Heart left ventricle (tissue), 16 donors: ENCODE measurements at regions not wholly inside any gene's neighbourhood (a gene's known extent, or its start where the extent isn't known, plus 50 kb on each side); places are given as distances from the start of the nearest gene placed in this dataset.

Experiments used
- ATAC-seq, 4 donors: fragments of 200-7000 bp; cut with Tn5 transposase; one replicate each; pipeline ENCODE4 v1.9.1; 2020 to 2022; ENCODE audit warnings: moderate library complexity in 4 of 4, mild to moderate bottlenecking in 3 of 4, moderate number of reproducible peaks in 1 of 4
- DNase-seq, 5 donors: peaks; one replicate each; pipeline ENCODE4 v3.0.0-alpha.2; 2020
- H3K27ac ChIP-seq, 12 donors: fragments of 200-600 bp; sonication (generic) in 4 of 12; one replicate each; pipeline versions ENCODE4 v1.5.0 to v1.8.0; 2016 to 2022; ENCODE audit warnings: mild to moderate bottlenecking in 2 of 12
- H3K27me3 ChIP-seq, 9 donors: fragments of 200-600 bp; sonication (generic) in 2 of 9; one replicate each; pipeline versions ENCODE4 v1.5.1 to v1.8.0; 2016 to 2022; ENCODE audit warnings: mild to moderate bottlenecking in 3 of 9
- H3K36me3 ChIP-seq, 9 donors: fragments of 200-600 bp; sonication (generic) in 2 of 9; one replicate each; pipeline versions ENCODE4 v1.5.0 to v1.8.0; 2018 to 2022; ENCODE audit warnings: mild to moderate bottlenecking in 2 of 9
- H3K4me1 ChIP-seq, 12 donors: fragments of 200-600 bp; sonication (generic) in 4 of 12; one replicate each; pipeline versions ENCODE4 v1.5.0 to v1.8.0; 2016 to 2022; ENCODE audit warnings: mild to moderate bottlenecking in 3 of 12
- H3K4me3 ChIP-seq, 12 donors: fragments of 200-600 bp; sonication (generic) in 4 of 12; one replicate each; pipeline versions ENCODE4 v1.5.0 to v1.8.0; 2017 to 2022; ENCODE audit warnings: mild to moderate bottlenecking in 9 of 12, moderate library complexity in 4 of 12
- H3K9me3 ChIP-seq, 12 donors: fragments of 200-600 bp; sonication (generic) in 4 of 12; one replicate each; pipeline versions ENCODE4 v1.5.0 to v1.8.0; 2016 to 2022; ENCODE audit warnings: mild to moderate bottlenecking in 1 of 12
- POLR2A ChIP-seq, 2 donors: fragments of 450-650 bp; IDR thresholded peaks; one replicate each; pipeline ENCODE4 v1.6.1; 2017; ENCODE audit warnings: antibody characterized with exemption in 2 of 2, mild to moderate bottlenecking in 2 of 2, moderate library complexity in 2 of 2
- WGBS, 4 donors: extraction: QIAGEN DNeasy Blood & Tissue Kit in 2 of 4; methylation state at CpG; one replicate each; pipeline versions ENCODE4 v1.1.5 to v1.1.7; 2013 to 2018; 5-methylcytosine and 5-hydroxymethylcytosine counted together
- intact Hi-C, 10 donors: fragments of 100-400 bp; cut with DNase I; formaldehyde crosslinking; loops; one replicate each; pipeline versions ENCODE4 v1.11.1 to v1.14.2; 2022
- TF ChIP-seq, protein P1 (sequence below), 12 donors: fragments of 200-600 bp; sonication (generic) in 4 of 12; IDR thresholded peaks; one replicate each; pipeline versions ENCODE4 v1.5.0 to v1.8.0; 2018 to 2022; ENCODE audit warnings: antibody characterized with exemption in 12 of 12, mild to moderate bottlenecking in 5 of 12
- donor health status: ischemic (EF 13 %, LVEDD 7.1; RV severe dilation, severe dysfunction).
- donor health status: healthy with polysubstance abuse.
- donor health status: DM: no; HTN: yes; CAD: no.
- donor health status: DM: no; HTN: no; CAD: no.
- donor health status: ischemic (EF 25% LVEDD 6.9; RV normal size, moderate dysfunction).
- donor health status: ischemic (EF 25% LVEDD 5.7; RV mildly dilated, moderate dysfunction).
- donor health status: healthy.
- donor health status: DM: yes; HTN: yes; CAD: no.
- donor health status: ischemic (EF 35%, LVEDD 5.7; RV mildly dilated, moderate dysfunction).
- donor health status: nonischemic (EF 11% LVEDD 7.7; RV severe dilation, severe dysfunction).
- donor health status: DM: yes; HTN: yes; CAD: no.
- donor health status: PGD.
- donor health status: ischemic (EF 29% LVEDD 5.4; RV normal size, mild dysfunction).
- donor health status: nonischemic (EF 23%, LVEDD 6.1; RV moderate dilation, normal function).

DNA sequence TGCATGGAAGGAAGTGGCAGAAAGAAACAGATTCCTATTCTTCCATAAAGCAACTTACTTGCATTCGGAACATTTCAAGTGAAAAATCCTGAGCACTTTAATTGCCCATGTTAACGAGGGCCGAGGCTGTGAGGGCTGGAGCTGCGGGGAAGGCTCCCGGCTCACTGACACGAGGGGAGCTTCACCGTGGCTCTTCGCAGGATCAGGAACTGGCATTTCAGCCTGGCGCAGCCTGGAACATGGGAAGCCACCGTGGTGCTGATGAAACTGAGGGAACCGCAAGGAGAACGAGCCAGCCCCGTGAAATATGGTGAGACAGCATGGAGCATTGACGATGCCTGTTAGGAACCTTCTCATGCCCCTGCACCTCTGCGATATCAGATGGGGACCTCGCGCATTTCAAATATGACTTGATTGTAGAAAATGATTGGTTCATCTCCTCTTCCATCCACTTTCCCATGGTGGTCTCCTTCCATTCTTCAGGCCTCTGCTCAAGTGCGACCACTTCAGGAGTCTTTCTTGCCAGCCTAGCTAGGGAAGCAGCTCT lies 236.9 kb downstream of the TBXT start:
- H3K4me3 ChIP-seq, result no peak overlapping the region
- H3K4me1 ChIP-seq, result no peaks in the 10 kb centered on the region
- H3K27me3 ChIP-seq, result peaks cover 0 to 3% (median 0%) of the 10 kb centered on the region in 9 donors
- intact Hi-C loops, result no loop called here
- no peaks in the 10 kb centered on the region for H3K36me3 ChIP-seq
- no peak overlapping the region for H3K27ac ChIP-seq
- ATAC-seq, result no peak
- H3K9me3 ChIP-seq, result no peaks in the 10 kb centered on the region
- 91 to 94% (median 93%) methylated on average over 18 of the region's 18 CpGs for WGBS, 4 donors
- TF ChIP-seq POLR2A (IDR thresholded peaks at IDR 0.05), result no peak
- TF ChIP-seq, protein P1, sequence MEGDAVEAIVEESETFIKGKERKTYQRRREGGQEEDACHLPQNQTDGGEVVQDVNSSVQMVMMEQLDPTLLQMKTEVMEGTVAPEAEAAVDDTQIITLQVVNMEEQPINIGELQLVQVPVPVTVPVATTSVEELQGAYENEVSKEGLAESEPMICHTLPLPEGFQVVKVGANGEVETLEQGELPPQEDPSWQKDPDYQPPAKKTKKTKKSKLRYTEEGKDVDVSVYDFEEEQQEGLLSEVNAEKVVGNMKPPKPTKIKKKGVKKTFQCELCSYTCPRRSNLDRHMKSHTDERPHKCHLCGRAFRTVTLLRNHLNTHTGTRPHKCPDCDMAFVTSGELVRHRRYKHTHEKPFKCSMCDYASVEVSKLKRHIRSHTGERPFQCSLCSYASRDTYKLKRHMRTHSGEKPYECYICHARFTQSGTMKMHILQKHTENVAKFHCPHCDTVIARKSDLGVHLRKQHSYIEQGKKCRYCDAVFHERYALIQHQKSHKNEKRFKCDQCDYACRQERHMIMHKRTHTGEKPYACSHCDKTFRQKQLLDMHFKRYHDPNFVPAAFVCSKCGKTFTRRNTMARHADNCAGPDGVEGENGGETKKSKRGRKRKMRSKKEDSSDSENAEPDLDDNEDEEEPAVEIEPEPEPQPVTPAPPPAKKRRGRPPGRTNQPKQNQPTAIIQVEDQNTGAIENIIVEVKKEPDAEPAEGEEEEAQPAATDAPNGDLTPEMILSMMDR (IDR thresholded peaks at IDR 0.05), result no peak
- DNase-seq, result no peak

DNA sequence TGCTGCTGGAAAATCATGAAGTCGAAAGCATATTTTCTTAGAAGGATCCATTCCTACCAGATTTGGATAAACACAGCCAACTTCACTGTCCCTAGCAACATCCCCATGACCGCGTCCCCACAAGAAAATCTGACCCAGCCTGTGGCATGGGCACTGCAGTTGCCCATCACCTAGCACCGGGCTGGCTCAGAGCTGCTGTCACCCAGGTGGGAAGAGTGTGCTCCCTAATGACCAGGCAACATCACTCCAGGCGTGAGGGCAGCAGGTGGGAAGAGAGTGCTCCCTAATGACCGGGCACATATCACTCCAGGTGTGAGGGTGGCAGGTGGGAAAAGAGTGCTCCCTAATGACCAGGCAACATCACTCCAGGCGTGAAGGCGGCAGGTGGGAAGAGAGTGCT lies 238.0 kb downstream of the TBXT start:
- Histone ChIP-seq H3K27me3 (peaks cover 0 to 3% (median 0%) of the 10 kb centered on the region in 9 donors), H3K36me3 (no peaks in the 10 kb centered on the region), H3K9me3 (no peaks in the 10 kb centered on the region), H3K4me1 (no peaks in the 10 kb centered on the region), H3K4me3 (no peak overlapping the region), H3K27ac (no peak overlapping the region)
- 85 to 95% (median 89%) methylated on average over 8 of the region's 8 CpGs for WGBS, 4 donors
- TF ChIP-seq, protein P1 (IDR thresholded peaks at IDR 0.05), result no peak
- no peak for TF ChIP-seq POLR2A (IDR thresholded peaks at IDR 0.05)
- ATAC-seq (no peak), DNase-seq (no peak)
- intact Hi-C loops, result no loop called here

DNA sequence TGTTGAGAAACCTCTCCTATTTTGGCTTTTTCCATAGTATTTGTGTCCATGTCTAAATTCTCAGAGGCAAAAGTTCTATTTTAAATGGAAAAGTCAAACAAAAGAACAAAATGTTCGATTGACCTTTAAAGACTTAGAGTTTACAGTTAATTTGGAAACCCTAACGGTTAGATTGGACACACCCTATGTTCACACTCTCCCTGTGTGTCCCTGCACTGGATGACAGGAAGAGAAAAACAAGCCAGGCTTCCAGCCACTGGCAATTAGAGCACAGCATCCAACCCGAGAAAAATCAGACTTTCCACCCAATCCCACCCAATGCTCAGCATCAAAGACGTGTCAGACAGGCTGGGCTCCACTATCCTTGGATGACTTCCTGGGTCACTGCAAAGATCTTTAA lies 241.3 kb downstream of the TBXT start:
- Histone ChIP-seq H3K4me1 (no peaks in the 10 kb centered on the region), H3K27ac (no peak overlapping the region), H3K36me3 (no peaks in the 10 kb centered on the region), H3K4me3 (no peak overlapping the region), H3K9me3 (no peaks in the 10 kb centered on the region), H3K27me3 (peaks cover 0 to 5% (median 0%) of the 10 kb centered on the region in 9 donors)
- 41 to 52% (median 49%) methylated on average over 4 of the region's 4 CpGs for WGBS, 4 donors
- TF ChIP-seq, protein P1 (IDR thresholded peaks at IDR 0.05), result no peak
- TF ChIP-seq POLR2A (IDR thresholded peaks at IDR 0.05), result no peak
- intact Hi-C loops, result no loop called here
- no peak for DNase-seq
- ATAC-seq, result no peak

DNA sequence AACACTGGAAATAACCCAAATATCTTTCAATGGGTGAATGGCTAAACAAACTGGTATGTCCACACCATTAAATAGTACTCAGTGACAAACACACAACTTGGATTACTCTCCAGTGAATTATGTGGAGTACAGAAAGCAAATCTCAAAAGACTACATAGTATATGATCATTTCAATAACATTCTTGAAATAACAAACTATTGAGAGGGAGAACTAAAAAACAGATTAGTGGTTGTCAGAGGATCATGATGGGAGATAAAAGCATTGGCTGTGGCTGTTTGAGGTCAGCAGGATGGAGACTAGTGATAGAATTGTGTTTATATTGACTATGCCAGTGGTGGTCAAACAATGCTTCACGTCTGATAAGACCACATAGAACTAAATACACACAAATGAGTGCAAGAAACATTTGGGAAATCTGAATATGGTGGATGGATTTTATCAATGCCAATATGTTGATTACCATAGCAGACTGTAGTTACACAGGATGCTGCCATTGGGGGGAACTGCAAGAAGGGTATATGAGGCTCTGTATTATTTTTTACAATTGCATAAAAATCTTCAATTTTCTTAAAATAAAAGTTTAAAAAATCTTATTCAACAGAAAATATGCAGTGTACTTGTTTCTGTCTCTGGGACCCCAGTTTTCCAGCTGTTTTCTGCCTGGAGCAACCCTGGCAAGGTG lies 242.0 kb downstream of the TBXT start:
- Histone ChIP-seq H3K9me3 (no peaks in the 10 kb centered on the region), H3K36me3 (no peaks in the 10 kb centered on the region), H3K4me3 (no peak overlapping the region), H3K4me1 (no peaks in the 10 kb centered on the region), H3K27me3 (peaks cover 0 to 5% (median 0%) of the 10 kb centered on the region in 9 donors), H3K27ac (no peak overlapping the region)
- intact Hi-C loops, result no loop called here
- no peak for ATAC-seq
- DNase-seq, result no peak
- TF ChIP-seq POLR2A (IDR thresholded peaks at IDR 0.05), result no peak
- TF ChIP-seq, protein P1 (IDR thresholded peaks at IDR 0.05), result no peak
- WGBS, 4 donors, result 50 to 64% (median 59%) methylated on average over 1 of the region's 1 CpG
